ENCODE measurements at regions not wholly inside any gene's neighbourhood (a gene's known extent, or its start where the extent isn't known, plus 50 kb on each side); places are given as distances from the start of the nearest gene placed in this dataset.

GRCh38 chrX:67893931-67894330 lies 350.1 kb downstream of the AR start:
- H3K9me3 Mint-ChIP-seq, result peaks cover 79 to 88% of the 10 kb centered on the region in 2 experiments
- no peak overlapping the region for H3K14ac ChIP-seq (ENCODE audit: insufficient read depth, low read length)
- no peak overlapping the region for H4K91ac ChIP-seq (ENCODE audit: insufficient read length, low read depth, low read length)
- H3K9me3 ChIP-seq (ENCODE audit: control insufficient read depth, low read depth, low read length), result peaks cover 59% of the 10 kb centered on the region
- H2BK15ac ChIP-seq (ENCODE audit: low read depth, low read length), result no peak overlapping the region
- H3K4me1 ChIP-seq (ENCODE audit: insufficient read depth, low read length), result no peaks in the 10 kb centered on the region
- no peak overlapping the region for H4K8ac ChIP-seq (replicated peaks; ENCODE audit: insufficient read length, low read depth, low read length)
- H3K79me2 ChIP-seq (ENCODE audit: insufficient read depth, low read length), result no peaks in the 10 kb centered on the region
- no peak overlapping the region for H2BK12ac ChIP-seq (ENCODE audit: insufficient read length, low read depth, low read length)
- no peak overlapping the region for H4K5ac ChIP-seq (ENCODE audit: insufficient read length, low read depth, low read length)
- no peak overlapping the region for H3T11ph ChIP-seq (ENCODE audit: low read length)
- H2AFZ ChIP-seq (ENCODE audit: low read length), result no peak overlapping the region
- H3K27ac Mint-ChIP-seq, result no peak overlapping the region
- no CpG with 5 or more reads among the region's 2 CpGs for WGBS (ENCODE audit: extremely low coverage, insufficient read length, low lambda C conversion rate)
- H3K27me3 ChIP-seq (ENCODE audit: insufficient read depth, low read length), result no peaks in the 10 kb centered on the region
- H3K18ac ChIP-seq (ENCODE audit: insufficient read length, low read depth, low read length), result no peak overlapping the region
- no peak overlapping the region for H3K4me3 Mint-ChIP-seq
- H2BK120ac ChIP-seq (ENCODE audit: low read depth, low read length, poor library complexity, severe bottlenecking), result no peak overlapping the region
- no peaks in the 10 kb centered on the region for H4K20me1 ChIP-seq (ENCODE audit: control insufficient read depth, insufficient read depth, insufficient read length)
- no peaks in the 10 kb centered on the region for H3K23me2 ChIP-seq (ENCODE audit: insufficient read length, low read depth, low read length, poor library complexity, severe bottlenecking)
- H3K23ac ChIP-seq (ENCODE audit: insufficient read length, low read depth, low read length), result no peak overlapping the region
- H3K56ac ChIP-seq (ENCODE audit: insufficient read length, low read depth, low read length), result no peak overlapping the region
- H2BK5ac ChIP-seq (ENCODE audit: insufficient read length, low read length), result no peak overlapping the region
- no peak overlapping the region for H3K9ac ChIP-seq (ENCODE audit: extremely low read depth, insufficient read length, low read length)
- H3K79me1 ChIP-seq (ENCODE audit: insufficient read depth, low read depth, low read length, poor library complexity, severe bottlenecking), result no peaks in the 10 kb centered on the region
- H3K27me3 Mint-ChIP-seq (ENCODE audit: low read depth), result no peaks in the 10 kb centered on the region; the same call in 1 of the 2 replicates
- H3K4ac ChIP-seq (ENCODE audit: low read depth, low read length), result no peak overlapping the region
- no peak for TF ChIP-seq CTCF (conservative IDR thresholded peaks at IDR 0.05)
- no peak overlapping the region for H3K4me2 ChIP-seq (ENCODE audit: insufficient read depth, insufficient read length, low read length)
- no peaks in the 10 kb centered on the region for H3K4me1 Mint-ChIP-seq
- no peak overlapping the region for H2BK20ac ChIP-seq (ENCODE audit: low read depth, low read length, poor library complexity, severe bottlenecking)
- no peak overlapping the region for H3K27ac ChIP-seq (ENCODE audit: insufficient read length, low read depth, low read length)
- H3K36me3 Mint-ChIP-seq (ENCODE audit: insufficient read depth in 1 of 3, low read depth in 3 of 3), result peaks cover 10 to 26% (median 17%) of the 10 kb centered on the region in 3 experiments; a peak in 6 of 7 replicates
- no peak overlapping the region for H2AK5ac ChIP-seq (ENCODE audit: insufficient read length, low read length)
- DNase-seq, result no peak

Data from H9 (cell line).